ENCODE measurements at regions not wholly inside any gene's neighbourhood (a gene's known extent, or its start where the extent isn't known, plus 50 kb on each side); places are given as distances from the start of the nearest gene placed in this dataset.

DNA sequence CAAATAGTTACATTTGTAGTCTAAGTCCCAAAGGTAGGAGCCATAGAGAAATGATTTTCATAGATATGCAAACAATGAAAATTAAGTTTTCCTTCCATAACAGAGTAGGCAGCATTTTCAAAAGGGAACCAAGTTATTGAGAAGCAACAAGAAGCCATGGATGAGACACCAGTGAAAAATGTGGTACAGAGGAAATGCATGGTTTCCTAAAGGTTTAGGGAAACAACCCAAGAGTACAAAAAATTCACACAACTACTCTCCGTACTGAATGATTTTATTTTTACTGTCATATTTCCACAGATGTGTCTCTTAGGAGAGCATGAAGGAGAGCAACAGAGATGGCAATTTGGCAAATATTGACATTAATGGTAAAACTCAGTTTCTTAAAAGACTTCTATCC, 1408.9 kb upstream of the PCDH7 start (continued):
- TF ChIP-seq ASH2L (IDR thresholded peaks at IDR 0.05; ENCODE audit: borderline replicate concordance, low read depth) (no peak), TCF12 (IDR thresholded peaks at IDR 0.05; ENCODE audit: low read depth, low read length) (no peak)
- TF ChIP-seq, protein P1, sequence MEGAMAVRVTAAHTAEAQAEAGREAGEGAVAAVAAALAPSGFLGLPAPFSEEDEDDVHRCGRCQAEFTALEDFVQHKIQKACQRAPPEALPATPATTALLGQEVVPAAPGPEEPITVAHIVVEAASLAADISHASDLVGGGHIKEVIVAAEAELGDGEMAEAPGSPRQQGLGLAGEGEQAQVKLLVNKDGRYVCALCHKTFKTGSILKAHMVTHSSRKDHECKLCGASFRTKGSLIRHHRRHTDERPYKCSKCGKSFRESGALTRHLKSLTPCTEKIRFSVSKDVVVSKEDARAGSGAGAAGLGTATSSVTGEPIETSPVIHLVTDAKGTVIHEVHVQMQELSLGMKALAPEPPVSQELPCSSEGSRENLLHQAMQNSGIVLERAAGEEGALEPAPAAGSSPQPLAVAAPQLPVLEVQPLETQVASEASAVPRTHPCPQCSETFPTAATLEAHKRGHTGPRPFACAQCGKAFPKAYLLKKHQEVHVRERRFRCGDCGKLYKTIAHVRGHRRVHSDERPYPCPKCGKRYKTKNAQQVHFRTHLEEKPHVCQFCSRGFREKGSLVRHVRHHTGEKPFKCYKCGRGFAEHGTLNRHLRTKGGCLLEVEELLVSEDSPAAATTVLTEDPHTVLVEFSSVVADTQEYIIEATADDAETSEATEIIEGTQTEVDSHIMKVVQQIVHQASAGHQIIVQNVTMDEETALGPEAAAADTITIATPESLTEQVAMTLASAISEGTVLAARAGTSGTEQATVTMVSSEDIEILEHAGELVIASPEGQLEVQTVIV (IDR thresholded peaks at IDR 0.05; ENCODE audit: borderline replicate concordance, partially characterized antibody): no peak

DNA sequence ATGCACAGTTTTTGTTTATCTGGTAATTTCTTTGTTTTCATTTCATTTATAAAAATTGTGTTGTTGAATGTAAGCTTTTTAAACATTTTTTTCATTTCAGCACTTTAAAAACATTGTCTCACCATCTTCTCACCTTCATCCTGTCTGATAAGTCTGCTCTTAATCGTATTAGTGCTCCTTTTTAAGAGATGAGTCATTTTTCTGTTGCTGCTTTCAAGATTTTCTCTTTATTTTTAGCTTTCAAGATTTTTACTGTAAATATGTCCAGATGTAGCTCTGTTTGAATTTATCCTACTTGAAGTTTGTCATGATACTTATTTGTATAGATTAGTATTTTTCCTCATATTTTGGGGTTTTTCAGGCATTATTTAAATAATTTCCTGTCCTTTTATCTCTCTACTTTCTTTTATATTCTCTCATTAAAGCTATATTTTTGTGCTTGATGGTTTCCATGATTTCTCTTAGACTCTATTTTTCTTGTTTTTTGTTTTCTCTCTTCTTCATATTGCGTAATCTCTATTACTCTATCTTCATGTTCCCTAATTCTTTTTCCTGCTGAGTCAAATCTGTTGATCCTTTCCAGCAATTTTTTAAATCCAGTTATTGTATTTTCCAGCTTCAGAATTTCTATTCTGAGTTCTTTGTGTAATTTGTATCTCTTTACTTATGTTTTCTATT, 1400.4 kb upstream of the PCDH7 start:
- ChIA-PET SMC1A (ENCODE audit: uncharacterized antibody, unreplicated experiment) (interaction anchor here (0.6 kb wide), 1 partner anchor 411 kb away, joined by 3 read pairs; no protein-coding TSS in a partner anchor), RAD21 (ENCODE audit: unreplicated experiment) (no interaction called here), POLR2A (no interaction called here), CTCF (interaction anchor here (0.8 kb wide), 1 partner anchor 35 kb away, joined by 3 read pairs; no protein-coding TSS in a partner anchor)
- no peak overlapping the region for H3K9ac ChIP-seq (ENCODE audit: control insufficient read depth, insufficient read depth, low read length)
- DNase-seq (ENCODE audit: low read depth, low spot score): no peak
- BruUV-seq (replicated peaks): no TSS peak
- no peaks in the 10 kb centered on the region for H3K36me3 ChIP-seq (ENCODE audit: control insufficient read depth in 2 of 2, insufficient read depth in 2 of 2, low read length in 1 of 2)
- no peaks in the 10 kb centered on the region for H3K79me2 ChIP-seq (ENCODE audit: control insufficient read depth, insufficient read depth, low read length)
- no peaks in the 10 kb centered on the region for H3K27me3 ChIP-seq (replicated peaks in 1 of 2; ENCODE audit: control insufficient read depth in 2 of 2, insufficient read depth in 2 of 2, low read length in 1 of 2)
- H3K27ac ChIP-seq (ENCODE audit: control insufficient read depth, insufficient read depth): no peak overlapping the region
- FAIRE-seq: no peak
- H4K20me1 ChIP-seq (ENCODE audit: control insufficient read depth, insufficient read depth): no peaks in the 10 kb centered on the region
- H3K4me3 ChIP-seq: no peak overlapping the region
- 0% methylated on average over 2 of the region's 2 CpGs for WGBS (ENCODE audit: insufficient coverage, insufficient replicate concordance, low lambda C conversion rate, missing lambda C conversion rate)
- no peak for ATAC-seq
- no peak overlapping the region for H3K4me2 ChIP-seq (ENCODE audit: control insufficient read depth, insufficient read depth)
- intact Hi-C loops (cut with micrococcal nuclease; ENCODE audit: unreplicated experiment) (no loop called here), in situ Hi-C loops (cut with MboI) (no loop called here)
- H2AFZ ChIP-seq (ENCODE audit: control insufficient read depth, low read depth, low read length): no peak overlapping the region
- H3K4me1 ChIP-seq (ENCODE audit: control insufficient read depth, insufficient read depth, low read length): no peaks in the 10 kb centered on the region
- H3K9me3 ChIP-seq (replicated peaks; ENCODE audit: control insufficient read depth, insufficient read depth, low read length): no peaks in the 10 kb centered on the region; the same call in 2 of the 3 replicates
- TF ChIP-seq, protein P2, sequence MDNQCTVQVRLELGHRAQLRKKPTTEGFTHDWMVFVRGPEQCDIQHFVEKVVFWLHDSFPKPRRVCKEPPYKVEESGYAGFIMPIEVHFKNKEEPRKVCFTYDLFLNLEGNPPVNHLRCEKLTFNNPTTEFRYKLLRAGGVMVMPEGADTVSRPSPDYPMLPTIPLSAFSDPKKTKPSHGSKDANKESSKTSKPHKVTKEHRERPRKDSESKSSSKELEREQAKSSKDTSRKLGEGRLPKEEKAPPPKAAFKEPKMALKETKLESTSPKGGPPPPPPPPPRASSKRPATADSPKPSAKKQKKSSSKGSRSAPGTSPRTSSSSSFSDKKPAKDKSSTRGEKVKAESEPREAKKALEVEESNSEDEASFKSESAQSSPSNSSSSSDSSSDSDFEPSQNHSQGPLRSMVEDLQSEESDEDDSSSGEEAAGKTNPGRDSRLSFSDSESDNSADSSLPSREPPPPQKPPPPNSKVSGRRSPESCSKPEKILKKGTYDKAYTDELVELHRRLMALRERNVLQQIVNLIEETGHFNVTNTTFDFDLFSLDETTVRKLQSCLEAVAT (IDR thresholded peaks at IDR 0.05): no peak
- TF ChIP-seq MXI1 (IDR thresholded peaks at IDR 0.05; ENCODE audit: low read depth, low read length) (no peak), SIN3A (IDR thresholded peaks at IDR 0.05; ENCODE audit: low read depth, low read length) (no peak), BMI1 (IDR thresholded peaks at IDR 0.05; ENCODE audit: borderline replicate concordance) (no peak), SREBF1 (IDR thresholded peaks at IDR 0.05; ENCODE audit: low read length) (no peak), PAX8 (IDR thresholded peaks at IDR 0.05) (no peak), JUNB (IDR thresholded peaks at IDR 0.05) (no peak), MTA3 (IDR thresholded peaks at IDR 0.05; ENCODE audit: borderline replicate concordance, low read length) (no peak), ATF7 (IDR thresholded peaks at IDR 0.05; ENCODE audit: low read depth) (no peak), CHD1 (IDR thresholded peaks at IDR 0.05; ENCODE audit: low read depth, low read length) (no peak), RELA (IDR thresholded peaks at IDR 0.05; ENCODE audit: borderline replicate concordance, partially characterized antibody) (no peak), MYB (IDR thresholded peaks at IDR 0.05; ENCODE audit: borderline replicate concordance, low read depth, low read length) (no peak)
- TF ChIP-seq, protein P3, sequence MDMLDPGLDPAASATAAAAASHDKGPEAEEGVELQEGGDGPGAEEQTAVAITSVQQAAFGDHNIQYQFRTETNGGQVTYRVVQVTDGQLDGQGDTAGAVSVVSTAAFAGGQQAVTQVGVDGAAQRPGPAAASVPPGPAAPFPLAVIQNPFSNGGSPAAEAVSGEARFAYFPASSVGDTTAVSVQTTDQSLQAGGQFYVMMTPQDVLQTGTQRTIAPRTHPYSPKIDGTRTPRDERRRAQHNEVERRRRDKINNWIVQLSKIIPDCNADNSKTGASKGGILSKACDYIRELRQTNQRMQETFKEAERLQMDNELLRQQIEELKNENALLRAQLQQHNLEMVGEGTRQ (IDR thresholded peaks at IDR 0.05; ENCODE audit: borderline replicate concordance, low read depth, low read length): no peak
- TF ChIP-seq, protein P4, sequence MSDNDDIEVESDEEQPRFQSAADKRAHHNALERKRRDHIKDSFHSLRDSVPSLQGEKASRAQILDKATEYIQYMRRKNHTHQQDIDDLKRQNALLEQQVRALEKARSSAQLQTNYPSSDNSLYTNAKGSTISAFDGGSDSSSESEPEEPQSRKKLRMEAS (IDR thresholded peaks at IDR 0.05; ENCODE audit: low read depth, low read length): no peak
- TF ChIP-seq, protein P5, sequence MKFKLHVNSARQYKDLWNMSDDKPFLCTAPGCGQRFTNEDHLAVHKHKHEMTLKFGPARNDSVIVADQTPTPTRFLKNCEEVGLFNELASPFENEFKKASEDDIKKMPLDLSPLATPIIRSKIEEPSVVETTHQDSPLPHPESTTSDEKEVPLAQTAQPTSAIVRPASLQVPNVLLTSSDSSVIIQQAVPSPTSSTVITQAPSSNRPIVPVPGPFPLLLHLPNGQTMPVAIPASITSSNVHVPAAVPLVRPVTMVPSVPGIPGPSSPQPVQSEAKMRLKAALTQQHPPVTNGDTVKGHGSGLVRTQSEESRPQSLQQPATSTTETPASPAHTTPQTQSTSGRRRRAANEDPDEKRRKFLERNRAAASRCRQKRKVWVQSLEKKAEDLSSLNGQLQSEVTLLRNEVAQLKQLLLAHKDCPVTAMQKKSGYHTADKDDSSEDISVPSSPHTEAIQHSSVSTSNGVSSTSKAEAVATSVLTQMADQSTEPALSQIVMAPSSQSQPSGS (IDR thresholded peaks at IDR 0.05; ENCODE audit: low read length): no peak

All from GM12878 (cell line).